ENCODE measurements at regions not wholly inside any gene's neighbourhood (a gene's known extent, or its start where the extent isn't known, plus 50 kb on each side); places are given as distances from the start of the nearest gene placed in this dataset.

GRCh38 chr3:124250053-124250452, 258.1 kb upstream of the ROPN1 start:
- DNase-seq, result no peak

GRCh38 chr3:124256156-124256555, 264.2 kb upstream of the ROPN1 start:
- no peak for DNase-seq

GRCh38 chr3:124256599-124256998, 264.7 kb upstream of the ROPN1 start:
- no peak for DNase-seq

GRCh38 chr3:124257336-124257864, 265.5 kb upstream of the ROPN1 start:
- no peak for DNase-seq

GRCh38 chr3:124258057-124258500, 266.2 kb upstream of the ROPN1 start:
- no peak for DNase-seq

- DNase-seq, result no peak
These were observed 268.4 kb upstream of the ROPN1 start for GRCh38 chr3:124260206-124260915.

GRCh38 chr3:124261306-124261705, 269.4 kb upstream of the ROPN1 start:
- DNase-seq, result no peak

GRCh38 chr3:124263168-124263567, 271.2 kb upstream of the ROPN1 start:
- no peak for DNase-seq

- no peak for DNase-seq
These were observed 272.4 kb upstream of the ROPN1 start for GRCh38 chr3:124264346-124264745.

GRCh38 chr3:124266487-124266886, 274.6 kb upstream of the ROPN1 start:
- DNase-seq, result no peak

GRCh38 chr3:124267406-124267805, 275.5 kb upstream of the ROPN1 start:
- DNase-seq, result no peak

- no peak for DNase-seq
These were observed 276.4 kb upstream of the ROPN1 start for GRCh38 chr3:124268355-124268754.

- DNase-seq, result no peak
These were observed 277.7 kb upstream of the ROPN1 start for GRCh38 chr3:124269619-124270018.

GRCh38 chr3:124272605-124273151, 280.8 kb upstream of the ROPN1 start:
- no peak for DNase-seq

- DNase-seq, result no peak
These were observed 281.7 kb upstream of the ROPN1 start for GRCh38 chr3:124273651-124274050.

- DNase-seq, result no peak
These were observed 282.1 kb upstream of the ROPN1 start for GRCh38 chr3:124274051-124274450.

GRCh38 chr3:124275412-124275811, 283.5 kb upstream of the ROPN1 start:
- no peak for DNase-seq

GRCh38 chr3:124276133-124276532, 284.2 kb upstream of the ROPN1 start:
- no peak for DNase-seq

GRCh38 chr3:124276539-124277143, 284.7 kb upstream of the ROPN1 start:
- DNase-seq, result no peak

GRCh38 chr3:124277144-124277890, 285.4 kb upstream of the ROPN1 start:
- DNase-seq, result no peak

GRCh38 chr3:124281453-124282316, 289.8 kb upstream of the ROPN1 start:
- no peak for DNase-seq

All from CD4-positive, alpha-beta T cell treated with Interleukin-21 for 1 hour (primary cell).